ENCODE measurements at regions not wholly inside any gene's neighbourhood (a gene's known extent, or its start where the extent isn't known, plus 50 kb on each side); places are given as distances from the start of the nearest gene placed in this dataset.

- DNase-seq: no peak
Measured at GRCh38 chr2:56713978-56714377, 530.2 kb downstream of the CCDC85A start.

DNA sequence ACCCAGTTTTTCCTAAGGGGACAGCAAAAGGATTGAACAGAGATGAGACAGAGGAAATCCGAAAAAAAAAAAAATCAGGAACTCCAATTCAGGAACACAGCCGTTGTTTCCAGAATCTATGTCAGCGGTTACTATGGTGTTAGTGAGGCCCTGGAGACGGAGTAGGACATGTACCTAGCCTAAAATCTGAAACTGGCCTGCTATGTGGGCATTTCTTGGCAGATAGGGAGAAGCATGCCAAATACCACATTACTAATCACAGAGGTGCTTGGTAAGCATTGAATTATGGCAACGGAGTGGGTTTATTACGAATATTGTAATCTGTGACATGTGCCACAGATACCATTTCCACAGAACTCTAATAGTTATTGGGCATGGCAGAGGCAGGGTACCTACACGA, 530.6 kb downstream of the CCDC85A start:
- no peak for DNase-seq

- DNase-seq: no peak
Measured at GRCh38 chr2:56715683-56716082, 531.9 kb downstream of the CCDC85A start.

GRCh38 chr2:56718413-56718812, 534.6 kb downstream of the CCDC85A start:
- DNase-seq: no peak

DNA sequence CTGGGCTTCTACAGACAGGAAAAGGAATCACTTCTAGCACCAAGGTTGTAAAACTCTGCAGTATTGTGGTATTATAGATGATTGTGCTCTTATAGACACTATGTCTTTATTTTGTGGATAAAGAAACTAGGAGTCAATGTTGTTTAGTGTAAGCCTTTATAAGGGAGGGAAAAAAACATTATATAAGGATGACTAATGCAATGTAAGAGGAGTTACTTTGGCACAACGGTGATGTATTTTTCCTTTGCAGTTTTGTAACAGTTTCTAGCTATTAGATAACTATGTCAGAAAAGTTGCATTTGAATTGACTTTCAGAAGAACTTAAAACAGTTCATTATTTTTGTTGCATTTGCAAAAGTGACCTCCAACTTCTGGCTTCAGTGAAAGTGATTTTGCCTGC, 545.4 kb downstream of the CCDC85A start:
- DNase-seq: no peak

DNA sequence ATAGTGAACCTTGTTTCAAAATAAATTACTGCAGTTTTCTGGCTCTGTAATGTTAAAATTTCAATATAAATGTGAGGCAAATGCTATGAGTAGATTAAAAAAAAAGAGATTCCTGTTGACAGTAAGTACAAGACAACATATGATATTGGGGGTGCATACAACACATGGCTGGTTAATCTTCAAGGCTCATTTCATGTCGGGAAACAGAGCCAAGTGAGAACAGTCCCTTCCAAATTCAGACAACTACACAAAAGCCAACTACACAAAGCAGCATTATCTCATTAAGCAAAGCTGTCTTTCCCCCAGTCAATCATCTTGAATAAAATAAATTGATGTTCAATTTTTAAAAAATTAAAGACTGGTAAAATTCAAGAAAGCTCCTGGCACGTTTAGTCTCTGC, 549.2 kb downstream of the CCDC85A start:
- DNase-seq: no peak

- DNase-seq: no peak
Measured at GRCh38 chr2:56739413-56739812, 555.6 kb downstream of the CCDC85A start.

- no peak for DNase-seq
Measured at GRCh38 chr2:56741601-56742102, 557.9 kb downstream of the CCDC85A start.

DNA sequence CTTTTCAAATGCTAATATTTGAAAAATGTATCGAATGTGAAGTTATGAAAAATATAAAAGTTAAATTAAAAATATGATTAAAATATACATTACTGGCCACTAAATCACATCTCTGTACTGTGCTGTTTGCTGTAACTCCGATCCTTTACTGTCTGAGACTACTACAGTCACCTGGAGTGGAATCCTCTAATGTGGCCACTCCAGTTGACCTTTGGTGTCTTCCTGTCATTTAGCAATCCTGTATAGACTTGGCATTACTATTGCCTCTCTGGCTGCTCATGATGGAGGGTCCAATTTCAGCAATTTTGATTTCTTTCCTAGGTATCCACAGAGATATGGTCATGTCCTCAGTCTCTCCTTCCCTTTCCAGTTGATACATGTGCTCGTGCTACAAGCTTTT, 560.0 kb downstream of the CCDC85A start:
- DNase-seq: no peak

DNA sequence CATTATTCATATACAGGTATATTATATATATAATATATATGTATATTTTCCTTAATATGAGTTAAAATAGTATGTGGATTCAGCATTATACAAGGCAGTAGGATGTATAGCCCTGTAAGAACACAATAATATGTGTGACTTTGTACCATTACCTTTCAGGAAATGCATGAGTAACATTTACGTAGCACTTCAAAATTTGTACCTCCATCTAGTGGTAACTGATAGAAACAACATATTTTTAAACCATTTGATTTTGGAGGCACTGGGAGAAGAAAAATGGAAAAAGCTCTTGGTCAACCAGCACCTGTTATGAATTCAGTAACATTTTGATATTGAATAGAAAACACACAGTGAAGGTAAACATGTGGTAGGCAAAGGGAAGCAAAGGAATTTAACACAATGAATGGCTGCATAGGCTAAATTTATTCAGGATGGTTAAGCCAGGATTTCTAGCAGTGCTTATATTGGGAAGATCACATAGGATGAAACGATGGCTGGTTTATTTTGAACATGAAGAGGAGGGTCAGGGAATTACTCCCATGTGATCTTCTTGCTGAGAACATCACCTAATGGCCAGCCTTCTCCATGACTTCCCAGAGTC, 565.5 kb downstream of the CCDC85A start:
- DNase-seq: peak; percentile 67

- DNase-seq: no peak
Measured at GRCh38 chr2:56753182-56753581, 569.4 kb downstream of the CCDC85A start.

GRCh38 chr2:56754066-56754615, 570.4 kb downstream of the CCDC85A start:
- DNase-seq: peak; percentile 46

DNA sequence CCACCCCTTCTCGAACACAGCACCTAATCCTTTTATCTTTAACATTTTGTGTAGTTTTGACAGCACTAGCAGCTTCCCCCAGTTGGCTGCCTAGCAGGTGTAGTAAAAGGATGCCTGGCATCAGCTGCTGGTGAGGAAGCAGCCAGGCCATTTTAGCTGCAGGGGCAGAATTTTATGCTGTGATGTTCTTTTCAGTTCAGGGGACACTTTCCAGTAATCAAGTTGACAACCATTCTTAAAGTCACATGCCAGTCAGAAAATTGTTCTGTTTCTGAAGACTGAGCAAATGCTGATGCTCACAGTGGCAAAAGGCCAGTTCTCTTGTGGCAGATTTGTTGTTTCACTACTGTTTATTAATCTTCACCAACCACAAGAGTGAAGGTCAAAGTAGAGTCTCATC, 570.8 kb downstream of the CCDC85A start:
- no peak for DNase-seq

DNA sequence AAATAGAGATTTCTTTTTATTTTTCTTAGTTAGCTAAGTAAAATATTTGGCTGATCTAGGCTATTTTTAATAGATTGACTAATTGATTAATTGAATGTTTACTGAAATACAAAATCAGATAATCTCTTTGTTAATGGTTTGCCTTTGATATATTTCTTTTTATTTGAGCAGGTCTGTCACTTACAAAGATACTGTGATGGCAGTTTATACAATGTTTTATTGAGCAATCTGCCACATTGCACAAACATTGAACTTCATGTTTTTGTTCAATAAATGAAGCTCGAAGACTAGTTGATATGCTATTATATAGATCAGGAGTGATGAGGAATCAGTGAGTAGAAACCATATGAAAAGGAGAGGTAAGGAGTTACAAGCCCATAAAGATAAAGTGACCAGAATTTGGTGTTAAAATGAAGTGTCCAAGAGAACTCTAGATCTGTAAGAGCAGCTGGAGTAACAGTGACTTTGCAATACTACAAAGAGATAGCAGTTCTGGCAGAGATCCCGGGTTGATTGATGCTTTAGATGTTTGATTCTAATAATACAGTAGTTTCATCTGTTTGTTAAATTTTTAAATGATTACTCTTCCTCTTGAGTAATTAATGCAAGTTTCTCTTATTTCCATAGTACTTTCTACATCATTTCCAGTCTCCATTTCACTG, 574.2 kb downstream of the CCDC85A start:
- peak; percentile 15 for DNase-seq

GRCh38 chr2:56763683-56764082, 579.9 kb downstream of the CCDC85A start:
- no peak for DNase-seq

DNA sequence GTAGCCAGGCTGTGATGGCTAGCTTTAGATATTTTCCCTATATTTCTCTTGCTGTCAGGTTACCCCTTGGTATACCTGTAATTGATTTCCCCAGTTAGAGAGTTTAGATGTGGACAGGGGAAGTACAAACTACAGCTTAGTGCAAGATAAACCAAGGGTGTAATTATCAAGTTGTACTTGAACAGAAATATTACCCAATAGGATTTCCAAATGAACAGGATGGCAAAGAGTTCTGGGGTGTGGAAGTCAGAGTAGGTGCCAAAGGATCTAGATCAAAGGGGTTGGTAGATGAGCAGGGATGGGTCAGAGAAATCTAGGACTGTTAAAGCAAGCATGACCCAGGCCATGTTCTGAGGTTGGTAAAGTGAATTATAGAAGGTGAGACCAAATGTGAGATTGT, 585.2 kb downstream of the CCDC85A start:
- DNase-seq: no peak

- no peak for DNase-seq
Measured at GRCh38 chr2:56770490-56770889, 586.7 kb downstream of the CCDC85A start.

DNA sequence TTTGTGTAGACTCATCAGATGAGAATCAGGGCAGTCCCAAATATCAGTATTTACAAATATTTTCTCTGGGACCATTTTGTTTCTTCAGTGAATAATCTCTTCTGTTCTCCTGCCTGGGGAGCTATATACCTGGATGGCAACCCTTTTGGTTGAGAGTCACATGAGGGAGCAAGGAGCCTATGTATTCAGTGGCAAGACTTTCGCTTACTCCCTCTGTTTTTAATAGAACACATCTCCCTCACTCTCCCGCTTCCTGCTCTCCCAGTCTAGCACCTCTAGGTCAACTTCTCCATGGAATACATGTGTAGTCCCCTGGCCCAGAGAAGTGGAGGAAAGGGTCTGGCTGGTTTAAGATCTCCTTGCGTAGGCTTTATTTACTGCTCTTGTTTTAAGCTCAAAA, 600.3 kb downstream of the CCDC85A start:
- no peak for DNase-seq

- DNase-seq: no peak
Measured at GRCh38 chr2:56801214-56801613, 617.4 kb downstream of the CCDC85A start.

GRCh38 chr2:56801770-56802169, 618.0 kb downstream of the CCDC85A start:
- DNase-seq: no peak

DNA sequence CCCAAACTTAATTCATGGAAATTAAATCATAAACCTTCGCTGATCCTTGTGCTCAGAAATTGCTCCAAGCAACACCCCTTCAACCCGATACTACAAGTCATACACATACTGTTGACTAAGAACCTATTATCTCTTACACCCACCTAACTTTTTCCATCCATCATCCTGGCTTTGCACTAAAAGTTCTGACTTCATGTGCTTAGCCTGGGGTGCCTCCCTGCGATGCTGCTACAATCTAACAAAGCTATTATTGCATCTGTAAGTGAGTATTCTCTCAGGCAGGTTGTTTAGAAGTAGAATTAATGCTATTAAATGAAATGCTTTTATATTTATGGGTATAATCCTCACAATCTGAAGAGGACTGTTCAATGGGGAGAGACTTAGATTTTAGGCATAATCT, 619.8 kb downstream of the CCDC85A start:
- no peak for DNase-seq

GRCh38 chr2:56806924-56807323, 623.1 kb downstream of the CCDC85A start:
- no peak for DNase-seq

- DNase-seq: no peak
Measured at GRCh38 chr2:56807861-56808260, 624.1 kb downstream of the CCDC85A start.

DNA sequence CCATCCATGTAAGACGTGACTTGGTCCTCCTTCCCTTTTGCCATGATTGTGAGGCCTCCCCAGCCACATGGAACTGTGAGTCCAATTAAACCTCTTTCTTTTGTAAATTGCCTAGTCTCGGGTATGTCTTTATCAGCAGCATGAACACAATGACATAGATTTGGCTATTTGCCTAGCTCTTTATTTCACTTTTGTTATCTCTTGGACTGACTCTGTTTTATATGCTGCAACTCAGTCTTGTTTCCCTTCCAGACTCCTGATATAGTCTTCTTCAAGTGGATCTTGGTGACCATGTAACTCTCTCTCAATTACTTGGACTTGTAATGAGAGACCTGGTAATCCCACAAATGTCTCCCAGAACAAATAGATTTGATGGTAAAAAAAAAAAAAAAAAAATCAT, 627.6 kb downstream of the CCDC85A start:
- no peak for DNase-seq

DNA sequence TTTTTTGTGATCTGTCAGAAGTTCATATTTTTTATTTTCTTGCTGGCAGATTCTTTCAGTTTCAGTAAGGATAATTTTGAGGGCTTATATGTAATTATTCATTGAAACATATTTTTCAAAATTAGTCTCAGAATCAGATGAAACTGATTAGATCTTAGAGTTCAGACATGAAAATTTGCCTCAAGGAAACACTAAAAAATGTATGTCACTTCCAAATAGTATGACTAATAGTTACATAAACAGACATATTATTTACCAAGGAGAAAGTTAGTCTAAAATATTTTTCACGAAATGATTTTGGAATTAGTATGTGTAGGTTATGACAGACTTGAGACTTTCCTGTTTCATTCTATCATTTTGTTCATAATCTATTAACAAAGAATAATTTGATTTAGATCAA, 628.6 kb downstream of the CCDC85A start:
- no peak for DNase-seq

All from NCI-H1105 treated with DMSO at 0.1 percent for 48 hours (cell line).